Sigmoid colon (tissue), 6 donors: ENCODE measurements at regions not wholly inside any gene's neighbourhood (a gene's known extent, or its start where the extent isn't known, plus 50 kb on each side); places are given as distances from the start of the nearest gene placed in this dataset.

ENCODE experiments used
- DNase-seq: peaks from one replicate; pipeline ENCODE4 v3.0.0-alpha.2; 2019
- H3K27ac ChIP-seq, 4 donors: fragments of 200-600 bp; sonication (generic); one replicate each; pipeline ENCODE4 v1.5.1; 2016 to 2019; ENCODE audit warnings: mild to moderate bottlenecking in 1 of 4
- H3K27me3 ChIP-seq, 3 donors: fragments of 200-600 bp; sonication (generic); one replicate each; pipeline ENCODE4 v1.5.1; 2019; ENCODE audit warnings: mild to moderate bottlenecking in 1 of 3
- H3K36me3 ChIP-seq, 4 donors: fragments of 200-600 bp; sonication (generic); one replicate each; pipeline ENCODE4 v1.5.1; 2016 to 2019
- H3K4me1 ChIP-seq, 4 donors: fragments of 200-600 bp; sonication (generic); one replicate each; pipeline ENCODE4 v1.5.1; 2017 to 2019
- H3K4me3 ChIP-seq, 4 donors: fragments of 200-600 bp; sonication (generic); one replicate each; pipeline ENCODE4 v1.5.1; 2017 to 2019; ENCODE audit warnings: mild to moderate bottlenecking in 2 of 4, moderate library complexity in 1 of 4
- H3K9me3 ChIP-seq, 4 donors: fragments of 200-600 bp in 3 of 4; sonication (generic) in 3 of 4; one replicate each; pipeline versions ENCODE4 v1.5.1 to v1.6.1; 2013 to 2019
- EP300 ChIP-seq, 4 donors: sonication (generic); formaldehyde crosslinking; IDR thresholded peaks; one replicate each; pipeline ENCODE4 v1.6.1; 2017; ENCODE audit warnings: antibody characterized with exemption in 4 of 4
- POLR2A ChIP-seq, 2 donors: fragments of 450-650 bp; IDR thresholded peaks; one replicate each; pipeline ENCODE4 v1.6.1; 2016; ENCODE audit warnings: antibody characterized with exemption in 2 of 2, mild to moderate bottlenecking in 2 of 2, moderate library complexity in 2 of 2
- POLR2AphosphoS5 ChIP-seq, 4 donors: sonication (generic); formaldehyde crosslinking; IDR thresholded peaks; one replicate each; pipeline ENCODE4 v1.6.1; 2017; ENCODE audit warnings: antibody characterized with exemption in 4 of 4
- WGBS, 2 donors: extraction: QIAGEN DNeasy Blood & Tissue Kit; methylation state at CpG; one replicate each; pipeline ENCODE4 v1.1.7; 2013; 5-methylcytosine and 5-hydroxymethylcytosine counted together
- intact Hi-C: fragments of 100-400 bp; cut with DNase I; formaldehyde crosslinking; loops from one replicate; pipeline ENCODE4 v1.15.1; 2023
- TF ChIP-seq, protein P1 (sequence below), 4 experiments: fragments of 450-650 bp in 3 of 4; fragments of 200-600 bp in 1 of 4; IDR thresholded peaks; one replicate each; pipeline ENCODE4 v1.5.1; 2016 to 2019; ENCODE audit warnings: antibody characterized with exemption in 4 of 4, mild to moderate bottlenecking in 3 of 4, moderate library complexity in 2 of 4
- donor health status: healthy with polysubstance abuse.
- donor health status: healthy.

DNA sequence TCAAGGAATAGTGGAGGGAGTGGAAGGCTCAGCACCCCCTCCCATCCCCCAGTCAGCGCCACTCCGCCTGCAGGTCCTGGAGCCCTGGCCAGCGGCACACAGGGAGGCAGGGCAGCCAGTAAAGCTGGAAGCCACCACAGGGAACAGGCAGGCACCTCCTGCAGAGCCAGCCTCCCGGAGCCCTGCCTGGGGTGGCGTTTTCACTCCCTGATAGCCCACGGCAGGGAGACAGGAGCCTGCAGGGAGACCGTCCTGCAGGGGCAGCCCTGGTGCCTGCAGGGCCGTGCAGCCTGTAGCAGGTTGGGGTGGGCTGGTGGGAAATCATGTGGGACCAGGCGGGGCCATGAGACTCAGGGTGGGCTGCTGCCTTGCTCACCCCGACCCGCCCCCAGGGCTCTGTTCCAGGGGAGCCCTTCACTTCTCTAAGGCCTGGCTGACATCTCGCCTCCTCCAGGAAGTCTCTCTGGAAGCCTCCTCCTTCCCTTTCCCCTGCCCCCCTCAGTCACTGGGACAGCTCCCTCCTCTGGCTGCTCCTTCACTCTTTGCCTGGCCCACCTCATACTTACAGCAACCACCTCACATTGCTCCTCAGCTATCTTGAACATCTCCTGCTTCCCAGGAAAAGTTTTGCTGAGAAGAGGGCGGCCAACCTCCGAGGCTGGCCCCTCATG lies 221.0 kb downstream of the GLI2 start:
- Histone ChIP-seq H3K27ac (no peak overlapping the region), H3K4me1 (peaks cover 0 to 22% (median 16%) of the 10 kb centered on the region in 4 donors), H3K9me3 (no peaks in the 10 kb centered on the region), H3K36me3 (peaks cover 0 to 6% (median 0%) of the 10 kb centered on the region in 4 donors), H3K27me3 (no peaks in the 10 kb centered on the region), H3K4me3 (no peak overlapping the region)
- no peak for DNase-seq
- intact Hi-C loops = loop anchor here (5.0 kb wide), 1 partner anchor 219 kb away; the partner anchor contains the start of gene GLI2
- 80 to 88% methylated on average over 14 of the region's 14 CpGs for WGBS, 2 donors
- TF ChIP-seq POLR2A (IDR thresholded peaks at IDR 0.05) (no peak), POLR2AphosphoS5 (IDR thresholded peaks at IDR 0.05) (no peak)

DNA sequence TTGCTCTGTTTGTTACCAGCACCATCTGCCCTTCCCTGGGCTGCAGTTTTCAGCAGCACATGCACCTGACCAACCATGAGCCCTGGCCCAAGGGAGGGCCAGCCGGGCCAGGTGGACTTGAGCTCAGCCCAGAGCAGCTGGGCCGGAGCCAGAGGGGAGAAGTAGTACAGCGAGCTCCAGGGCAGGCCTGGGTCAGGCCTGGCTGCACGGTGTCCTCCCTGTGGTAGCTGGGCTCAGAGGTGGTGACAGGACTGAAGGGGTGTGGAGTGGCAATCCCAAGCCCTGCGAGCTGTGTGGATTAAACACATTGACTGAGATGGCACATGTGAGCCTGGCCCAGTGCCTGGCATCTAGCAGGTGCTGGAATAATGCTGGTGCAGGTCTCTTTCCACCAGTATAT lies 222.2 kb downstream of the GLI2 start:
- TF ChIP-seq EP300 (IDR thresholded peaks at IDR 0.05) = no peak
- TF ChIP-seq, protein P1, sequence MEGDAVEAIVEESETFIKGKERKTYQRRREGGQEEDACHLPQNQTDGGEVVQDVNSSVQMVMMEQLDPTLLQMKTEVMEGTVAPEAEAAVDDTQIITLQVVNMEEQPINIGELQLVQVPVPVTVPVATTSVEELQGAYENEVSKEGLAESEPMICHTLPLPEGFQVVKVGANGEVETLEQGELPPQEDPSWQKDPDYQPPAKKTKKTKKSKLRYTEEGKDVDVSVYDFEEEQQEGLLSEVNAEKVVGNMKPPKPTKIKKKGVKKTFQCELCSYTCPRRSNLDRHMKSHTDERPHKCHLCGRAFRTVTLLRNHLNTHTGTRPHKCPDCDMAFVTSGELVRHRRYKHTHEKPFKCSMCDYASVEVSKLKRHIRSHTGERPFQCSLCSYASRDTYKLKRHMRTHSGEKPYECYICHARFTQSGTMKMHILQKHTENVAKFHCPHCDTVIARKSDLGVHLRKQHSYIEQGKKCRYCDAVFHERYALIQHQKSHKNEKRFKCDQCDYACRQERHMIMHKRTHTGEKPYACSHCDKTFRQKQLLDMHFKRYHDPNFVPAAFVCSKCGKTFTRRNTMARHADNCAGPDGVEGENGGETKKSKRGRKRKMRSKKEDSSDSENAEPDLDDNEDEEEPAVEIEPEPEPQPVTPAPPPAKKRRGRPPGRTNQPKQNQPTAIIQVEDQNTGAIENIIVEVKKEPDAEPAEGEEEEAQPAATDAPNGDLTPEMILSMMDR (IDR thresholded peaks at IDR 0.05) = no peak
- no peak for TF ChIP-seq POLR2AphosphoS5 (IDR thresholded peaks at IDR 0.05)
- TF ChIP-seq POLR2A (IDR thresholded peaks at IDR 0.05) = no peak
- H3K9me3 ChIP-seq = no peaks in the 10 kb centered on the region
- 83 to 87% methylated on average over 5 of the region's 5 CpGs for WGBS, 2 donors
- intact Hi-C loops = loop anchor here (5.0 kb wide), 1 partner anchor 221 kb away; the partner anchor contains the start of gene GLI2
- peaks cover 0 to 6% (median 0%) of the 10 kb centered on the region in 4 donors for H3K36me3 ChIP-seq
- no peak overlapping the region for H3K27ac ChIP-seq
- H3K4me1 ChIP-seq = peaks cover 0 to 17% (median 16%) of the 10 kb centered on the region in 4 donors
- no peak for DNase-seq
- no peak overlapping the region for H3K4me3 ChIP-seq
- no peaks in the 10 kb centered on the region for H3K27me3 ChIP-seq

DNA sequence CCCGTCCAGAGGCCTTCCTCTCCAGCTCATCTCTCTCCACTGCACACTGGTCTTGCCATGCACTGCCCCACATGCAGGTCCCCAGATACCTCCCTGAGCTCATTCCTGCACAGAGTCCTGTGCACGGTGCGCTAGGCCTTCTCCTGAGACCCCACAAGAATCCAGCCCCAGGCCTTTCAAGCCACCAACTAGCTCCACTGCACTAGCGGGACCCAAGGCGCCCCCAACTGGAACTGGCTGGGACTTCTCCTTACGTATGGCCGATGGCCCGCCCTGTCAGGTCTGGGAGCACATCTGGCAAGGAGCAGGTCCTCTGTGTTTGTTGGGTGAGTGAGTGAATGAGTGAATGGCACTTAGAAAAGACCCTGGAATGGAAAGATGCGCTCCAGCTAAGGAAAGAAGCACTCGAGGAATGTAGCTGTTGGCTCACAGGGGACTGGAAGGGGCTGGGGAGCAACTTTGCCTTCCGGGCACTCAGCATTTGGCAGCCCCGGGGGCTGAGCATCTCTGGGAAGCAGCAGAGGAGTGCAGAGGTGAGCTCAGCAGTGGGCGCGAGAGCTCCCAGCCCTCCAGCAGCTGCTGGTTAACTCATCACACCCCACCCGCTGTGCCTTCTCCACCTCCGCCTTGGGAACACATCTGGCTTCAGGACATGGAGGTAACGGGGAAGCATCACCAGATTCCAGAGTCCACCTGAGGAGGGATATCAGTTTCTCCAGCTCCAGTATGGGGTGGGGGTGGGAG lies 223.1 kb downstream of the GLI2 start:
- H3K4me3 ChIP-seq = no peak overlapping the region
- DNase-seq = no peak
- intact Hi-C loops = loop anchor here (5.0 kb wide), 1 partner anchor 221 kb away; the partner anchor contains the start of gene GLI2
- peak overlapping the region in 2 of 4 donors; percentile 36 to 55 for H3K27ac ChIP-seq
- 64 to 79% methylated on average over 17 of the region's 17 CpGs for WGBS, 2 donors
- H3K27me3 ChIP-seq = no peaks in the 10 kb centered on the region
- peaks cover 0 to 6% (median 0%) of the 10 kb centered on the region in 4 donors for H3K36me3 ChIP-seq
- TF ChIP-seq, protein P1 (IDR thresholded peaks at IDR 0.05) = peak in 1 of 4 experiments; percentile 12
- no peak for TF ChIP-seq POLR2AphosphoS5 (IDR thresholded peaks at IDR 0.05)
- H3K4me1 ChIP-seq = peaks cover 0 to 17% (median 16%) of the 10 kb centered on the region in 4 donors
- H3K9me3 ChIP-seq = no peaks in the 10 kb centered on the region

DNA sequence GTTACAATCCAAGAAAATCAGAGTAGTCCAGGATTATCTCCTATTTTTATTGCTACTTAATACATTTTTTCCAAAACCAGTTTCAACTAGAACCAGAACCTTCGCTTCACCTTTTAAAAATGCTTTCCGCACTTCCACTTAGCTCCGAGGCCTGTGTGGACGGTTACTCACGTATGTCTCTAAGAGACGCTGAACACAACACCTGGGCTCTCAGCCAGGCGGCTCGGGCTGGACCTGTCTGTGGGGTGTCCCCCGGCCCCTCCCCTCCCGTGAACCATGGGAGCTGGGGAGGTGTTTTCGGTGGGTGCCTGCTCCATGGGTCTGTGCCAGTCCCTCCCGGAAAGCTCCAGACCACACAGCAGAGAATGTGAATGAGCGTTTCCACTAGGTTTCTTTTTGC lies 223.8 kb downstream of the GLI2 start:
- H3K27ac ChIP-seq = peak overlapping the region in 2 of 4 donors; percentile 36 to 55
- peak overlapping the region in 1 of 4 donors; percentile 2 for H3K4me3 ChIP-seq
- peaks cover 0 to 17% (median 16%) of the 10 kb centered on the region in 4 donors for H3K4me1 ChIP-seq
- H3K9me3 ChIP-seq = no peaks in the 10 kb centered on the region
- intact Hi-C loops = loop anchor here (5.0 kb wide), 1 partner anchor 222 kb away; the partner anchor contains the start of gene GLI2
- H3K27me3 ChIP-seq = no peaks in the 10 kb centered on the region
- TF ChIP-seq EP300 (IDR thresholded peaks at IDR 0.05) (no peak), POLR2A (IDR thresholded peaks at IDR 0.05) (no peak), POLR2AphosphoS5 (IDR thresholded peaks at IDR 0.05) (peak in 1 of 4 donors; percentile 43)
- TF ChIP-seq, protein P1 (IDR thresholded peaks at IDR 0.05) = no peak
- 61 to 83% methylated on average over 13 of the region's 13 CpGs for WGBS, 2 donors
- peak; percentile 89 for DNase-seq
- peaks cover 0 to 6% (median 0%) of the 10 kb centered on the region in 4 donors for H3K36me3 ChIP-seq

DNA sequence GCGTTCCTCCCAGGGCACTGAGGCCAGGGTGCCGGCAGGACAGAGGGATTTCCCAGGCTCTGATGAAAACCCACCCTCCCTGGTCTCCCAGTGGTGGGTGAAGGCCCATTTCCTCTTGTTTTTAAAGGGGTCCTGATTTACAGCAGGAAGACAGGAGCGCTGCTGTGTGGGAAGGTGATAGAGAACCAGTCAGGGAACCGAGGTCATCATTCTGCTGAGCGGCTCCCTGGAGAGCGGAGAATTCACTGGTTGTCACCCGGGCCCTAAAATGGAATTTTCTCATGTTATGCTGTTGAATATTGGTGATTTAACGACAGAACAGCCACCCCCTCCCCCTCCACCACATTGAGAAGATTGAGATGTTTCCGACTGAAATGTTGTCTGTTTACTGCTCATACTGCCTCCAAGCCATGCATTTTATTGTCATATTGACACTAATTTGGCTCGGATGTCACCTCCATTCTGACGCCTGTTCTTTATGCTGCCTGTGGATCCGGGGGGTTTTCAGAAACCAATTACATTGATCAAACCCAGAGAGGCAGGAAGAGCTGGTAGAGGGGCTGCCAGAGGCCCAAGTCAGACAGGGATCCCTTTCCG lies 225.2 kb downstream of the GLI2 start:
- H3K27me3 ChIP-seq = no peaks in the 10 kb centered on the region
- H3K36me3 ChIP-seq = peaks cover 0 to 6% (median 0%) of the 10 kb centered on the region in 4 donors
- H3K9me3 ChIP-seq = no peaks in the 10 kb centered on the region
- 84% methylated on average over 13 of the region's 13 CpGs for WGBS, 2 donors
- no peak overlapping the region for H3K4me3 ChIP-seq
- no peak for DNase-seq
- peaks cover 0 to 17% (median 16%) of the 10 kb centered on the region in 4 donors for H3K4me1 ChIP-seq
- intact Hi-C loops = no loop called here
- H3K27ac ChIP-seq = no peak overlapping the region
- no peak for TF ChIP-seq POLR2AphosphoS5 (IDR thresholded peaks at IDR 0.05)
- TF ChIP-seq, protein P1 (IDR thresholded peaks at IDR 0.05) = no peak
- TF ChIP-seq EP300 (IDR thresholded peaks at IDR 0.05) = no peak
- no peak for TF ChIP-seq POLR2A (IDR thresholded peaks at IDR 0.05)
